ENCODE measurements at regions not wholly inside any gene's neighbourhood (a gene's known extent, or its start where the extent isn't known, plus 50 kb on each side); places are given as distances from the start of the nearest gene placed in this dataset.

DNA sequence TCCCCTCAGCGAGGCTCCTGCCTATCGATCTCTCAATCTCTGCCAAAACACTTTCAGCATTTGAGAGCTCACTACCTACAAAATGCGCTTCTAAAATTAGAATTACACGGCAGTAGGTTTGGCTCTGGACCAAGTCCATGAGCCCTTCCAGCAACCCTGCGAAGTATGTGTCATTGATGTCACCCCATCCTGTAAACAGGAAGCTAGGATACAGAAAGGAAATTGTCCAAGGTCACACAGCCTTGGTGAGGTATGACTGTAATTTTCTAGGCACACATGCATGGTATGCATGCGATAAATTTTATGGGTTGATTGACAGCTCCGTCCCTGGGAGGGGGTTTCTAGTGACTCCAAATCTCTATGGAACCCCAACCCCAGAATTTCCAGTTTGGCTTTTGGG is 330.3 kb upstream of the CDH5 start:
- in situ Hi-C loops (cut with HindIII; ENCODE audit: extremely low pct_ligation_motif_present, low pct_unique_long_range_greater_than_20kb) (no loop called here), intact Hi-C loops (cut with micrococcal nuclease; ENCODE audit: unreplicated experiment) (no loop called here)
- H3K36me3 ChIP-seq (replicated peaks in 1 of 2; ENCODE audit: control insufficient read depth in 1 of 2, insufficient read depth in 2 of 2, low read length in 2 of 2): no peaks in the 10 kb centered on the region
- no peaks in the 10 kb centered on the region for H3K79me2 ChIP-seq (ENCODE audit: insufficient read depth, low read length)
- H3K9me3 ChIP-seq (ENCODE audit: low read length): no peaks in the 10 kb centered on the region
- no TSS peak for BruUV-seq (replicated peaks)
- FAIRE-seq (no peak), DNase-seq (ENCODE audit: low spot score) (peak; percentile 21), ATAC-seq (no peak; the same call in 2 of the 3 replicates)
- H3K27ac ChIP-seq (ENCODE audit: extremely low read length, insufficient read depth, low read length): no peak overlapping the region
- no peak overlapping the region for H2AFZ ChIP-seq (ENCODE audit: low read length)
- H3K9ac ChIP-seq (ENCODE audit: insufficient read depth, low read depth, low read length): no peak overlapping the region
- H4K20me1 ChIP-seq (ENCODE audit: insufficient read depth, low read length): no peaks in the 10 kb centered on the region
- ChIA-PET CTCF (ENCODE audit: low intra/inter-chr PET ratio, low total read pairs) (no interaction called here), POLR2A (no interaction called here)
- H3K4me3 ChIP-seq (replicated peaks in 1 of 3; ENCODE audit: insufficient read depth in 1 of 3, low read depth in 2 of 3, low read length in 3 of 3): no peak overlapping the region
- no peaks in the 10 kb centered on the region for H3K4me1 ChIP-seq (ENCODE audit: insufficient read depth, low read length)
- WGBS (ENCODE audit: low lambda C conversion rate): 22% methylated on average over 7 of the region's 7 CpGs
- H3K4me2 ChIP-seq (ENCODE audit: low read depth, low read length): no peak overlapping the region
- no peaks in the 10 kb centered on the region for H3K27me3 ChIP-seq (ENCODE audit: control insufficient read depth in 1 of 2, insufficient read depth in 2 of 2, low read length in 2 of 2)
- TF ChIP-seq ZNF572 (CRISPR knock-in tag; IDR thresholded peaks at IDR 0.05): no peak
- TF ChIP-seq, protein P1, sequence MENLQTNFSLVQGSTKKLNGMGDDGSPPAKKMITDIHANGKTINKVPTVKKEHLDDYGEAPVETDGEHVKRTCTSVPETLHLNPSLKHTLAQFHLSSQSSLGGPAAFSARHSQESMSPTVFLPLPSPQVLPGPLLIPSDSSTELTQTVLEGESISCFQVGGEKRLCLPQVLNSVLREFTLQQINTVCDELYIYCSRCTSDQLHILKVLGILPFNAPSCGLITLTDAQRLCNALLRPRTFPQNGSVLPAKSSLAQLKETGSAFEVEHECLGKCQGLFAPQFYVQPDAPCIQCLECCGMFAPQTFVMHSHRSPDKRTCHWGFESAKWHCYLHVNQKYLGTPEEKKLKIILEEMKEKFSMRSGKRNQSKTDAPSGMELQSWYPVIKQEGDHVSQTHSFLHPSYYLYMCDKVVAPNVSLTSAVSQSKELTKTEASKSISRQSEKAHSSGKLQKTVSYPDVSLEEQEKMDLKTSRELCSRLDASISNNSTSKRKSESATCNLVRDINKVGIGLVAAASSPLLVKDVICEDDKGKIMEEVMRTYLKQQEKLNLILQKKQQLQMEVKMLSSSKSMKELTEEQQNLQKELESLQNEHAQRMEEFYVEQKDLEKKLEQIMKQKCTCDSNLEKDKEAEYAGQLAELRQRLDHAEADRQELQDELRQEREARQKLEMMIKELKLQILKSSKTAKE (CRISPR knock-in tag; IDR thresholded peaks at IDR 0.05; ENCODE audit: borderline replicate concordance): no peak
- TF ChIP-seq ZNF274 (CRISPR knock-in tag; IDR thresholded peaks at IDR 0.05): no peak
- no peak for TF ChIP-seq ZNF598 (CRISPR knock-in tag; IDR thresholded peaks at IDR 0.05; ENCODE audit: borderline replicate concordance)
- TF ChIP-seq ZNF672 (CRISPR knock-in tag; IDR thresholded peaks at IDR 0.05): no peak
- TF ChIP-seq ZNF446 (CRISPR knock-in tag; IDR thresholded peaks at IDR 0.05): no peak
- no peak for TF ChIP-seq ZFP62 (CRISPR knock-in tag; IDR thresholded peaks at IDR 0.05)
- peak; percentile 8 for TF ChIP-seq TEAD3 (CRISPR knock-in tag; optimal IDR thresholded peaks at IDR 0.05; ENCODE audit: borderline replicate concordance)
- TF ChIP-seq, protein P2, sequence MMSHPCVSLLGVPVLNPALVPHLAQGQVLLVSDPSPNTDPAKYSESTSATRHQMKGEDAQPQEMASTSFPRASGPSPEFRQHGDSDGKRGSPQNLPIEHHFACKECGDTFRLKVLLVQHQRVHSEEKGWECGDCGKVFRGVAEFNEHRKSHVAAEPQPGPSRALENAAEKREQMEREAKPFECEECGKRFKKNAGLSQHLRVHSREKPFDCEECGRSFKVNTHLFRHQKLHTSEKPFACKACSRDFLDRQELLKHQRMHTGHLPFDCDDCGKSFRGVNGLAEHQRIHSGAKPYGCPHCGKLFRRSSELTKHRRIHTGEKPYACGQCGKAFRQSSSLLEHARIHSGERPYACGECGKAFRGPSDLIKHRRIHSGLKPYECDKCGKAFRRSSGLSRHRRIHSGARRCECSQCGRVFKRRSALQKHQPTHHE (CRISPR knock-in tag; IDR thresholded peaks at IDR 0.05; ENCODE audit: borderline replicate concordance): no peak
- TF ChIP-seq ZNF530 (CRISPR knock-in tag; IDR thresholded peaks at IDR 0.05; ENCODE audit: low read depth): no peak
- TF ChIP-seq ZFP36L2 (CRISPR knock-in tag; IDR thresholded peaks at IDR 0.05): no peak
- TF ChIP-seq ZFP90 (CRISPR knock-in tag; IDR thresholded peaks at IDR 0.05; ENCODE audit: borderline replicate concordance): no peak
- TF ChIP-seq, protein P3, sequence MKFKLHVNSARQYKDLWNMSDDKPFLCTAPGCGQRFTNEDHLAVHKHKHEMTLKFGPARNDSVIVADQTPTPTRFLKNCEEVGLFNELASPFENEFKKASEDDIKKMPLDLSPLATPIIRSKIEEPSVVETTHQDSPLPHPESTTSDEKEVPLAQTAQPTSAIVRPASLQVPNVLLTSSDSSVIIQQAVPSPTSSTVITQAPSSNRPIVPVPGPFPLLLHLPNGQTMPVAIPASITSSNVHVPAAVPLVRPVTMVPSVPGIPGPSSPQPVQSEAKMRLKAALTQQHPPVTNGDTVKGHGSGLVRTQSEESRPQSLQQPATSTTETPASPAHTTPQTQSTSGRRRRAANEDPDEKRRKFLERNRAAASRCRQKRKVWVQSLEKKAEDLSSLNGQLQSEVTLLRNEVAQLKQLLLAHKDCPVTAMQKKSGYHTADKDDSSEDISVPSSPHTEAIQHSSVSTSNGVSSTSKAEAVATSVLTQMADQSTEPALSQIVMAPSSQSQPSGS (CRISPR knock-in tag; IDR thresholded peaks at IDR 0.05): no peak
- TF ChIP-seq, protein P4, sequence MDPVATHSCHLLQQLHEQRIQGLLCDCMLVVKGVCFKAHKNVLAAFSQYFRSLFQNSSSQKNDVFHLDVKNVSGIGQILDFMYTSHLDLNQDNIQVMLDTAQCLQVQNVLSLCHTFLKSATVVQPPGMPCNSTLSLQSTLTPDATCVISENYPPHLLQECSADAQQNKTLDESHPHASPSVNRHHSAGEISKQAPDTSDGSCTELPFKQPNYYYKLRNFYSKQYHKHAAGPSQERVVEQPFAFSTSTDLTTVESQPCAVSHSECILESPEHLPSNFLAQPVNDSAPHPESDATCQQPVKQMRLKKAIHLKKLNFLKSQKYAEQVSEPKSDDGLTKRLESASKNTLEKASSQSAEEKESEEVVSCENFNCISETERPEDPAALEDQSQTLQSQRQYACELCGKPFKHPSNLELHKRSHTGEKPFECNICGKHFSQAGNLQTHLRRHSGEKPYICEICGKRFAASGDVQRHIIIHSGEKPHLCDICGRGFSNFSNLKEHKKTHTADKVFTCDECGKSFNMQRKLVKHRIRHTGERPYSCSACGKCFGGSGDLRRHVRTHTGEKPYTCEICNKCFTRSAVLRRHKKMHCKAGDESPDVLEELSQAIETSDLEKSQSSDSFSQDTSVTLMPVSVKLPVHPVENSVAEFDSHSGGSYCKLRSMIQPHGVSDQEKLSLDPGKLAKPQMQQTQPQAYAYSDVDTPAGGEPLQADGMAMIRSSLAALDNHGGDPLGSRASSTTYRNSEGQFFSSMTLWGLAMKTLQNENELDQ (CRISPR knock-in tag; IDR thresholded peaks at IDR 0.05; ENCODE audit: borderline replicate concordance): no peak
- TF ChIP-seq GABPB1 (CRISPR knock-in tag; IDR thresholded peaks at IDR 0.05): peak; percentile 15; the same call in 1 of the 2 replicates
- TF ChIP-seq FOXP1 (IDR thresholded peaks at IDR 0.05): no peak
- TF ChIP-seq FOXP1 (CRISPR knock-in tag; IDR thresholded peaks at IDR 0.05): peak; percentile 55
- TF ChIP-seq ZC3H13 (CRISPR knock-in tag; IDR thresholded peaks at IDR 0.05): no peak
- TF ChIP-seq CREB1 (IDR thresholded peaks at IDR 0.05): no peak
- TF ChIP-seq CREB1 (CRISPR knock-in tag; IDR thresholded peaks at IDR 0.05): no peak
- no peak for TF ChIP-seq MXI1 (IDR thresholded peaks at IDR 0.05; ENCODE audit: borderline replicate concordance, low read depth, low read length)
